ENCODE measurements at regions not wholly inside any gene's neighbourhood (a gene's known extent, or its start where the extent isn't known, plus 50 kb on each side); places are given as distances from the start of the nearest gene placed in this dataset.
A peak's percentile ranks its signal among the peaks of the same experiment; 100 is the strongest.

DNA sequence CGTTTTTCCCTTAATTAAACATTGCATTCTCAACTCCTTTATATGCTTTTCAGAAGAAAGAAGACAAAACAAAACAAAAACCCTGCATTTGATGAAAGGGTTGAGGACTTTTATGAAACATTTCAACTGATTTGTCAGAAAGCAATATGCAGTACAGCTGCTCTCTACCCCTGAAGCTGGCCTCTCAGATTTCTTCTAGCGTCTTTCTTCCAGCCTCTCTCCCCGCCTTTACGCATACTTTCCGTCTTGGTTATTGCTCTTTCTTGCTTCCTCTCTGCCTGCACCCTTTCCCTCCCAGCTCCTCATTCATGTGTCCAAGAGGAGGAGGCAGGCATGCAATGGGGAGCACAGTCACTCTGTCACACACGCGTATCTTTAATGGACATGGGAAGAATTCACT, 91.0 kb upstream of the COL1A2 start:
- TF ChIP-seq FOXP2 (optimal IDR thresholded peaks at IDR 0.05; ENCODE audit: borderline replicate concordance, extremely low read depth, extremely low read length, insufficient read depth) (no peak), REST (IDR thresholded peaks at IDR 0.05; ENCODE audit: insufficient read depth in 1 of 2, low read depth in 2 of 2, low read length in 2 of 2) (no peak), TAF1 (IDR thresholded peaks at IDR 0.05; ENCODE audit: borderline replicate concordance, insufficient read depth, low read length) (no peak), SIN3A (IDR thresholded peaks at IDR 0.05; ENCODE audit: borderline replicate concordance, insufficient read depth, low read length) (no peak), POLR2AphosphoS5 (IDR thresholded peaks at IDR 0.05; ENCODE audit: low read depth, low read length) (peak; percentile 46)

DNA sequence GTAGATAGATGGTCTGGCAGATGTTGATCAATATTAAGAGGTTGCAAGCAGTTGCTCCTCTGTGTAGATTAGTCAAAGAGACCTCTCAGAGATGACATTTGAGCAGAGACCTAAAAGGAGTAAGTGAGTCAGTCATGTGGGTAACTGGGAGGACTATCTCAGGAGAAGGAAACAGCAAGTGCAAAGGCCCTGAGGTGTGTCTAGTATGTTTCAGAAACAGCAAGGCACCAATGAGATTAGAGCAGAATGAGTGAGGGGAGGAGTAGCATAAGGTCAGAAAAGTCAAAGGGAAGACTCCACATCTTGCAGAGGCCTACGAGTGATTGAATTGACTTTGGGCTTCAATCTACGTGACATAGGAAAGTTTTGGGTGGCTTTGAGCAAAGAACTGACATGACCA, 89.8 kb upstream of the COL1A2 start:
- no peak for TF ChIP-seq REST (IDR thresholded peaks at IDR 0.05; ENCODE audit: insufficient read depth in 1 of 2, low read depth in 2 of 2, low read length in 2 of 2)
- TF ChIP-seq POLR2AphosphoS5 (IDR thresholded peaks at IDR 0.05; ENCODE audit: low read depth, low read length) = no peak

GRCh38 chr7:94305836-94306235, 88.9 kb upstream of the COL1A2 start:
- TF ChIP-seq SIN3A (IDR thresholded peaks at IDR 0.05; ENCODE audit: borderline replicate concordance, insufficient read depth, low read length) (no peak), POLR2AphosphoS5 (IDR thresholded peaks at IDR 0.05; ENCODE audit: low read depth, low read length) (no peak), FOXP2 (optimal IDR thresholded peaks at IDR 0.05; ENCODE audit: borderline replicate concordance, extremely low read depth, extremely low read length, insufficient read depth) (no peak), TAF1 (IDR thresholded peaks at IDR 0.05; ENCODE audit: borderline replicate concordance, insufficient read depth, low read length) (no peak), REST (IDR thresholded peaks at IDR 0.05; ENCODE audit: insufficient read depth in 1 of 2, low read depth in 2 of 2, low read length in 2 of 2) (no peak)

GRCh38 chr7:94307399-94308048, 87.2 kb upstream of the COL1A2 start:
- TF ChIP-seq TAF1 (IDR thresholded peaks at IDR 0.05; ENCODE audit: borderline replicate concordance, insufficient read depth, low read length) (no peak), FOXP2 (optimal IDR thresholded peaks at IDR 0.05; ENCODE audit: borderline replicate concordance, extremely low read depth, extremely low read length, insufficient read depth) (no peak), POLR2AphosphoS5 (IDR thresholded peaks at IDR 0.05; ENCODE audit: low read depth, low read length) (no peak), SIN3A (IDR thresholded peaks at IDR 0.05; ENCODE audit: borderline replicate concordance, insufficient read depth, low read length) (no peak), REST (IDR thresholded peaks at IDR 0.05; ENCODE audit: insufficient read depth in 1 of 2, low read depth in 2 of 2, low read length in 2 of 2) (no peak)

DNA sequence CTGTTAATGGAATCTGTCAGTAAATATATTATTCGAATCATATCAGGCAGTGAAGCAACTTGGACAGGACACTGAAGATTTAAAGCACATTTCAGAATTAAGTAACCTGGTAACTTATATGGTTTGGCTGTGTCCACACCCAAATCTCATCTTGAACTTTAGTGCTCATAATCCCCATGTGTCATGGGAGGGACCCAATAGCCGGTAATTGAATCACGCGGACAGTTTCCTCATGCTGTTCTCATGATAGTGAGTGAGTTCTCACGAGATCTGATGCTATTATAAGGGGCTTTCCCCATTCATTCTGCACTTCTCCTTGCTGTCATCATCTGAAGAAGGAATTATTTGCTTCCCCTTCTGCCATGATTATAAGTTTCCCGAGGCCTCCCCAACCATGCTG, 83.2 kb upstream of the COL1A2 start:
- TF ChIP-seq FOXP2 (optimal IDR thresholded peaks at IDR 0.05; ENCODE audit: borderline replicate concordance, extremely low read depth, extremely low read length, insufficient read depth) (no peak), SIN3A (IDR thresholded peaks at IDR 0.05; ENCODE audit: borderline replicate concordance, insufficient read depth, low read length) (no peak), POLR2AphosphoS5 (IDR thresholded peaks at IDR 0.05; ENCODE audit: low read depth, low read length) (no peak), REST (IDR thresholded peaks at IDR 0.05; ENCODE audit: insufficient read depth in 1 of 2, low read depth in 2 of 2, low read length in 2 of 2) (no peak), TAF1 (IDR thresholded peaks at IDR 0.05; ENCODE audit: borderline replicate concordance, insufficient read depth, low read length) (no peak)

Measured in PFSK-1 (cell line).